Central memory CD4-positive, alpha-beta T cell (primary cell): ENCODE measurements at regions not wholly inside any gene's neighbourhood (a gene's known extent, or its start where the extent isn't known, plus 50 kb on each side); places are given as distances from the start of the nearest gene placed in this dataset.
"Not testable (repeated sequence)": the region's sequence is repeated elsewhere in the genome, so short reads cannot be mapped to it uniquely, and the experiment has no call there.

Experiments
- DNase-seq: peaks from one replicate; pipeline ENCODE4 v3.0.0; 2022

DNA sequence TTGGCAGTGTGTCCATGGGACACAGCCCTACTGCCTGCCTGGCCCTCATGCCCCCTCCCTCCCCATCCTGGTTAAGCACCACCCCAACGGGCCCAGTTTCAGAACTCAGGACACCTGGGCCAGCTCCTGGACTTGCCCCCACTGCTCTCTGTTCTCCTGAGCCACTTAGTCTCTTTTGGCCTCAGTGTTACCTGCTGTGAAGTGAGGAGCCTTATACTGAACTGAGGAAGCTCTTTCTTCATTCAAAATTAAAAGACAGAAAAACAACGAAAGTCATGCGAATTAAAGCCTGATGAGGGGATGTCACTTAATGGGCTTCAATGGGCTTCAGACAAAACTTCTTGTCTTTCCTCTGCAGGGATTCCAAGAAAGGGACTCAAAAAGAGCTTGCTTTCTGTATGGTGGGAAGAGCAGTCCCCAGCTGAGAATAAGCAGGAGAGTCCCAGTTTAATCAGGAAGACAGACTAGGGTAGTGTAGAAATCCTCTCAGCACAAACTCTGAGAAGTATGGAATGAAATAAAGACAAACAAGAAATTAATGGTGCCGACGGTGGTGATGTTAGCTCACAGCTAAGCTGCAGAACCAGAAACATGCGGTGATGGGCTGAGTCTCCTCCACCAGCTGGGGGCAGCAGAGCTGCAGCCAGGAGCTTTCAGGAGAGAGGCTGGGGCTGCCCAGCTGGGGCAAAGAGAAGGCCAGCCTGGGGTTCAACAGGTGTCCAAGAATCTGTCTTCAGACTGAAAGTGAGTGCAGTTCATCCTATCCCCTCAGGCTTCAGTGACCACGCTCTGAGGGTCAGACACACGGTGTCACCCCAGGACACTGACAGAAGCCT lies 101.0 kb downstream of the GGTLC2 start:
- peak; percentile 32 for DNase-seq

DNA sequence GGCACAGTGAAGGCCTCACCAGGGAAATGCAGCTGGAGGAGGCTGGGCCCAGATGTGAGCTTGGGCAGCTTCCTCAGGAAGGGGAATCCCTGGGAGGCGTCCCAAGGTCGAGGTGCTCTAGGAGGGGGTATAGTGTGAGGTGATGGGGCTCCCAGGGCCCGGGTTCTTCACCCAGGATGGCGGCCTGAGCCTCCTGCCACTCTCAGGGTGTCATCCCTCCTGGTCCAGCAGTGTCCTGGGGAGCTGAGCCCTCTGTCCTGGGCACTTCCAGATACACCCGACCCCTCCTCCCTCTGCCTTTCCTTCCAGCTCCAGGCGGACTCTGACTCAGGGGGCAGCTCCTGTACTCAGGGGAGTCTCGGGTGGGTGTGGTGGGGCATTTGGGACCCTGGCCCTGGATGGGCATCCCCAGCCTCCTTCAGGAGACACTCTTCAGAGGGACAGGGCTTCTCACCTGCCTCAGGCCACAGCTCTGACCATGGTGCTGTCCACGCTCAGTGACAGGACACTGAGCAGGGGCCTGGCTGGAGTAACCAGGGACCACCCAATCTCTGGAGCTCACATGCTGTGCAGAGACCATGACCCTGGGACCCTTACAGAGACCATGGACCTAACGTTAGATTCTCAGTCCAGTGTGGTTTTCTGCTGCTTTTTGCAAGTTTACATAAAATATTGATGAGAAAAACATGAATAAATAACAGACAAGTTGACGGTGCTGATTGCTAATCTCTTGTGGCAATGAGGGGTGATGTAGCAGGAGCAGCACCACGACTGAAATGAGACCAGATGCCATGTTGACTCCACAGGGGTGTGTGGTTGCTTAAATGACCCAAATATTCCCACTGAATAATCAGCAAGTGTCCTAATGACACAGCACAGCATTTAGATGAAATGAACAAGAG lies 101.9 kb downstream of the GGTLC2 start:
- no peak for DNase-seq

DNA sequence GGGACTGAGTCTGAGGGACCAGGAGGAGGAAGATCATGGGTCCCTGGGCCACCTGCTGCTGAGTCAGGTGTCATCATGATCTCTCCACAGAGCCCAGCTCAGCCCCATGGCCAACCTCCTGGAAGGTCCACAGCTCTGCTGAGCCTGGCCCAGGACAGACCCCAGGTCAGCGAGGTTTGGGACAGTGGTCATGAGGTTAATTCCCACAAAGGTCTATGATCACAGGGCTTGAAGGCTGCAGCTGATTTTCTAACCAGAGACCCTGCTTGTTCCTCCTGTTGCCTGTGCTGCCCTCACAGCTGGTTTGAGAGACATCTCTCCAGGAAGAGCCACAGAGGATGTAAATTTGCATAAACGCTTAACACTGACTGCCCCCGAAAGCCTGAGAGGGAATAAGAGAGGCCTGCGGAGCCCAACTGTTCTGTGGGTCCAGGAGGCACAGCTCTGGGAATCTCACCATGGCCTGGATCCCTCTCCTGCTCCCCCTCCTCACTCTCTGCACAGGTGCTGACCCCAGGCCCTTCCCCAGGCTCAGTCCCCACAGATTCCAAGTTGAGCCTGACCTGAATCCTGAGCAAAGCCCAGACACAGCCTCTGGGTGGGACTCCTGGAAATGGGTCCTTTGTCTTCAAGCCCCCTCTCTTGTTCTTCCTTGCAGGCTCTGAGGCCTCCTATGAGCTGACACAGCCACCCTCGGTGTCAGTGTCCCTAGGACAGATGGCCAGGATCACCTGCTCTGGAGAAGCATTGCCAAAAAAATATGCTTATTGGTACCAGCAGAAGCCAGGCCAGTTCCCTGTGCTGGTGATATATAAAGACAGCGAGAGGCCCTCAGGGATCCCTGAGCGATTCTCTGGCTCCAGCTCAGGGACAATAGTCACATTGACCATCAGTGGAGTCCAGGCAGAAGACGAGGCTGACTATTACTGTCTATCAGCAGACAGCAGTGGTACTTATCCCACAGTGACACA lies 102.8 kb downstream of the GGTLC2 start:
- no peak for DNase-seq

DNA sequence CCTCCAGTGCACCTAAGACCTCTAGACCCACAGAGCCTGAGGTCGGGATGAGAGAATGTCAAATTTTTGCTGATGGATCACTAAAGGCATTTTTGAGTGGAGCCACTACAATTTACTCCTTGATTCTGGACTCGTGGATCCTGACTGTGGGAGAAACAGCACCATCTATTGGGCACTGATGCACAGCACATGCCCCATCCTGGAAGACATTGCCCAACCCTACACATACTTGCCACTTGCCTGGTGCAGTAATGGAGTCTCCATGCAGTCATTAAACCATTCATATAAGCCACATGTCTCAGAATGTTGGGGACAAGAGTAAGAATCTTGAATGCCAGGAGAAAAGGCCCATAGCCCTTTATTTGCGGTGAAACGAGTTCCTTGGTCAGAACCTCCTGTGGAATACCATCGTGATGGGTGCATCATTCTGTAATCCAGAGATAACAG lies 103.9 kb downstream of the GGTLC2 start:
- peak; percentile 7 for DNase-seq

DNA sequence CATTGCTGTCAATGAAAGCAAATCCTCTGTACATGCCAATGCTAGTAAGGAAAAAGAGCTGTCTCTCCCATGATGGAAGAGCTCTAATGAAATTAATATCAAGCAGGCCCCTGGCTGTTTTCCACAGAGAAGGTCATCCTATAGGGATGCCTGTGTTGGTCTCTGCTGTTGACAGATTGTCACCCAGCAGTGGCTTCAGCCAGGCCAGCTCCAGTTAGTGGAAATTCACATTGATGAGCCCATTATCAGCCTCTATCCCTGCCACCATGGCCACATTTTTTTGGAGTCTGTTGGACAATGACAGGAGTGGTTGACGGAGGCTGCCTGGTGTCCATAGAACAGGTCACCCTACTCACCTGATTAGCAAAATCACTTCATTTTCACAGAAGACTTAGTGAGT lies 104.3 kb downstream of the GGTLC2 start:
- no peak for DNase-seq

DNA sequence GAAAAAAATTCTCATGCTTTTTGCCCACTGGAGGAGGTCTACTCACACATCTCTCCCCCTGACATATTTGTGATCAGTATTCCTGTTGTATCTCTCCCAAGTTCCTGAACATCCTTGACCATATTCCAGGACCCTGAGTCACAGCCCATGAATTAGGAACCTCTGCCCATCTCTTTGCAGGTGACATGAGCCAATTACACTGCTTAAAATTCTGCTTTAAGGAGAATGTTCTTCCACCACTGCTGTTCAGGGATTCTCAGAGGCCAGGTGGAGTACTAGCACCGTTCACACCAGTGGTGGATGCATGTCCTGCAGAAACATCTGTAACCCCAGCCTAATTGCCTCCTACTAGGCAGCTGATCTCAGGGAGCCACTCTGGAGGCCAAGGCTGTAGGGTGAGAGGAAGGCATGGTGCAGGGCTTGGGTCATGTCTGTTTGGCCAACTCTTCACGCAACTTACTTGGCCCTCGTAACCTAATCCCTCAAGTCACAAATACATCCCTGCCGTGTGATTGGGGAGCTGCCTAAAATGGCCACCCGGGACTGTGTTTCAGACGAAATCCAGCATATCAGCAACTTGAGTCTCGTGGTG lies 104.8 kb downstream of the GGTLC2 start:
- DNase-seq, result no peak

DNA sequence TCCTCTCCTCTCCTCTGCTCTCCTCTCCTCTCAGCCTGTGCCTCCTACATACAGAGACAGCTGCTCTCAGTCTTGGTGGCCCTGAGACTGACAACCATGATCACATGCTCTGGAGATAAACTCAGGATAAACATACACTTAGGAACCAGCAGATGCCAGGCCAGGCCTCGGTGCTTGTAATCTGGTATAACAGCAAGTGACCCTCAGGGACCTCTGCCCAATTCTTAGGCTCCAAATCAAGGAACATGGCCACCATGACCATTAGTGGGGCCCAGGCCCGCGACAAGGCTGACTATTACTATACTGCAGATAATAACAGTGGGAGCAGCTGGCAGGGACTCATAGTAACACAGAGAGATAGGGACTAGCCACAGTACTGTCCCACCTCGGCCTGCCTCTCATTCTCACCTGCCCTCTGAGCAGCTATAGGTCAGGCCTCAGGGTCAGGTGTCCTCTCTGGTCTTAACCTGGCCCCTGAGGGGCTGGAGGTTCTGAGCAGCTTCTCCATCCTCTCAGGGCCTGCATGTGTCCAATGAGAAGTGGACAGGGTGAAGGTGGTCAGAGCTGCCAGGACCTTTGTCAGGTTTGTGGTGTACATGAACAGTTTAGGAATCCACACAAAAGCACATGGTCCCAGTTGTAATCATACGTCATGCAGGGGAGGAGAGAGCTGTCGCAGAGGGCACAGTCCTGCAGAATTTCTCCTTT lies 106.1 kb downstream of the GGTLC2 start:
- no peak for DNase-seq

DNA sequence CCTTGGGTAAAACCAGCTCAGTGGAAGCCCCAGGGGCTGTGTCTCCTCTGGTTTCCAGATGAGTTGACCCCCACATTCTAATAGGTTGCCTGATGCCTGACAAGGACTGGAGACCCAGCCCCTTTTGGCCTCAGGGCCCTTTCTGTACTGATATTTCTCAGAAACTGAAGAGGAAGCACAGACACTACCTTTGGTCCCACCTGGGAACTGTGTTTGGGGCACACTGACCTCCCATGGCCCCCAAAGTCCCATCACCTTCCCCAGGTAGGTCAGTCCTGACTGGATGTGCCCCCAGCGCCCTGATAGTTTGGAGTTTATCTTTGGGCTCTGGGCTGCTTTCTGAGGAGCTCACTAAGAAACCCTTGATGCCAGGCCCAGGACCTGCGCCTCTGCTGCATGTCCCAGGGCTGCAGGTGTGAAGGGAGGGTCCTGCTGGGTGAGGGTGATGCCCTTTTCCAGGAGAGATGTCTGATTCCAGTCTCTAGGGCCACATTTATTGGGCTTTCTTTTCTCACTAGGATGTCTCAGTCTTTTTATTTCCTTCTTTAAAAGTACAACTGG lies 106.7 kb downstream of the GGTLC2 start:
- no peak for DNase-seq

DNA sequence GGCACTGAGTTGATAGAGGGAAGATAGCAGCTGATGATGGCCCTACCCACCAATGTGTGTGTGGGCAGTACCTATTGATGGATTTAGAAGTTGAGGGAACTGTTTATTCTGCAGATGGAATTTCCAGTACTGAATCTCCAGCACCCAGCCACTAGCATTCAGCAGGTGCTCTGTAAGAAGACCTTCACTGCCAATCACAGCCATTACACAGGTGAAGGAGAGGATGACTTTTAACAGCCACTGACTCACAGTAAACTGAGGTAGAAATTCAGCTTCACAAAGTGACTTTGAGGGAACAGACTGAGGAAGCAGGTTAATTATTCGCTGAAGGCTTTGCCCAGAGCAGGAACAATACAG lies 107.8 kb downstream of the GGTLC2 start:
- DNase-seq, result no peak

DNA sequence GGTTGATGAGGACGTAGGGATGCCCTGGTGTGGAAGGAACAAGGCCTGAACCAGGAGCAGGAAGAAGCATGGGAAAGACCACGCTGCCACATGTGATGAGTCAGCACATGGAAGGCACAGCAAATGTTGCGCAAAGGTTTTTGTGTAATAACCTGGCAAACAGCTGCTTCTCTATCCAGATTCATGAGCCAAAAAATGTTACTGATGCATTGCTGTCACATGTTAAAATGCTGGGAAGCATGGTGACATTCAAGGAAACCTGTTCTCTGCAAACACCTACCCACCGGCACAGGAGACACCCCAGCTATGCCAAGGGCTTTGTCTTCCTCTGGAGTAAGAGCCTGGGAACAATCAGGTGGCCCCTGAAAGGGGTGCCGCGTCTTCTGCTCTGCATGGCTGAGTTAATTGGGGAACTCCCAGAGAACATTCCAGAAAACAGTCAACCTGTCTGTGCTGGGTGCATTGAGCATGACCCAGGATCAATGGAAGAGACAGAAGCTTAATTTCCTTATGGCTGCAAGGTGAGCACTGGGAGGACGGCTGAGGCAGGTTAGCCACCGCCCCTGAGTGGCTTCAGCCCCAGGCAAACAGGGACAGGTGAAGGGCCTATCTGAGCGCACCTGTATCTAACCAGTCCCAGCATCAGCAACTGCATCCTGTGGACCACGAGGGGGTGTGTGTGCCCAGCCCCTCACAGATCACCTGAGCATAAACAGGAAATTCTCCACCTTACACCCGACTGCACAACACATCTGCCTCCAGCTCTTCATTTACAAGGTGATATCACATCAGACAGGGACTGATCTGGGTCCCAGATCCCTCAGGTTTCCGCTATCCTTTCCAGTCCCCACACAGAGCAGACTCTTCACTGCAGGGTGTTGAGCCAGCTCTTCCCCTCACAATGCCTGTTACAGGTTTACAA lies 108.4 kb downstream of the GGTLC2 start:
- peak; percentile 53 for DNase-seq

DNA sequence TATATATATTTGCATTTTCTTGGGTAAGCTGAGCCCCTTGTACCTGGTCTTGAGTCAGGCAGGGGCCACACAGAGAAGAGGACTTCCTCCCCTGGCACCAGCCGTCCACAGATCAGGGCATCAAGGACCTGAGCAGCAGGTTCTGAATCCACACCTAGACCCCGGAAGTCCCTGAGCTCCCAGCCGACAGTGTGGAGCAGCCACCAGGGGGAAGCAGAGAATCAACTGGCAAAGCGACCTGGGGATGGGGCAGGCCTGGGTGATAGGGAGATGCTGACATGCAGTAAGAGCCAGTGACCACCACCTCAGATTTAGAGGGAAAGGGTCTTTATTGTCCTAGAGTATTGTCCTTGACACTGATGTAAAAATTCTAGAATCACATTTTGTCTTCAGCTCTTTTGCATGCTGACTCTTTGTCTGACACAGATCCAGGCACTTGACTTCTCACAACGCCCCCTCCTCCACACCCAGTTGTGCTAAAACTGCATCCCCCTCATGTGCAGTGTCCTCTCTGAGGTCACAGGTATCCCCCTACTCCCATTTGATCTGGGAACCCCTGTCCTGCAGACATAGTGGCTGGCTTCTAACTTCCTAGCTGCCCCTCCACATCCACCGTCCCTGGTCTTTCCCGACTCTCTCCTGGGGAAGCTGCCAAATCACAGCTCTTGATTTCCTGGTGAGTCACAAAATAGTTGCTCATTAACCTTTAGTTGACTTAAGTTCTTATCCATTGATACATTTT lies 109.3 kb downstream of the GGTLC2 start:
- DNase-seq, result peak; percentile 68

DNA sequence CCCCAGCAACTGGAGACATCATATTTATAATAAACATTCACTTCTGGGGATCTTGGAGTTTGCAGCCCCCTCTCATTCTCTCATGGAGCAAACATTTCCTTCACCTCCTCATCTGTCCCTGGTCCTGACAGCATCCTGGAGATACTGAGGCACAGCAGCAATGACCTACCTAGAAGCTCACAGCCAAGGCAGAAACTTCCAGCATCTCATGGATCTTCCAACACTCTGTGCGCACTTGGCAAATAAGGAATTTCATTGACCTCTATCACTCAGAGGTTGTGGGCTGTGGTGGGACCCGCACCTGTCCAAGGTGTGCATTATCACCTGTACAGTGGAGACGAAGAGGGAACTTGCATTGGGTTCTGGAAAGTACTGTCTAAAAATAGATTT lies 109.8 kb downstream of the GGTLC2 start:
- no peak for DNase-seq

DNA sequence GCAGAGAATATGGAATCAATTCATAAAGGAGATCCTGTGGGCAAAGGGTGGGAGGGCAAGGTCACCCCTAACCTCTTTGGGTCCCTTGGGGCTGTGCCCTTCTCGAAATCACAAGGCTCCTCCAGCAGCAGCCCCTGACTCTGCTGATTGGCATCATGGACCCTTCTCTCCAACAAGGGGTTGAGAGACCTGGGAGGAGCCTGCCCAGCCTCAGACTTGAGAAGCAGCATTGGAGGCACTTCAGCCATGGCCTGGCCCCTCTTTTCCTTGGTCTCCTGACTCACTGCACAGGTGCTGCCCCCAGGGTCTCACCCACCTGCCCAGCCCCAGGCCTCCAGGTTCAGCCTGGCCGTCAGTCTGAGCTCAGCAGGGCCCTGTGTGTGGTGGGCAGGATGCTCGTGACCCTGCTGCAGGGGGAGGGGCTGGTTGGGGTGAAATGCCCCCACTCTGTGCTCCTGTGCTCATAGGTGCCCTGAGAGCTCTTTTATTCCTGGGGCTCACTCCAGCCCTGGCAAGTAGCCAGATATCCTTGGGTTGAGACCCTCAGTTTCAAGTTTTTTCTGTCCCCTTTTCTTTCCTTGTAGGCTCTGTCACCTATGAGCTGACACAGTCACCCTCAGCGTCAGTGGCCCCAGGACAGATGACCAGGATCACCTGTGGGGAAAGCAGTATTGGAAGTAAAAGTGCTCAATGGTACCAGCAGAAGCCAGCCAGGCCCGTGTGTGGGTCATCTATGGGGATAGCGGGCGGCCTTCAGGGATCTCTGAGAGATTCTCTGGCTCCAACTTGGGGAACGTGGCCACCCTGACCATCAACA lies 110.8 kb downstream of the GGTLC2 start:
- DNase-seq, result no peak

DNA sequence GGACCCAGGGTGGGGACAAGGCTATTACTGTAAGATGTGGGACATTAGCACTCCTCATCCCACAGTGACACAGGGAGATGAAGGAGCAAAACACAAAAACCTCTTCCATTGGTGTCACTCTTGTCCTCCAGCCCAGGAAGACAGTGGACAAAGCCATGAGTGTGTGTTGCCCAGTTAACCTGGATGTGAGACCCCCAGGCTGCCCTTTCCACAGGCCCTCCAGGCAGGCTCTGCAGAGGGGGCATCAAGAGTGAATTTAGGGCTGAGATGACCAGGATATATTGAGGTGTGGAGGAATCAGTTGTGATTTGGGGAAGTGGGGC lies 111.3 kb downstream of the GGTLC2 start:
- DNase-seq, result no peak

DNA sequence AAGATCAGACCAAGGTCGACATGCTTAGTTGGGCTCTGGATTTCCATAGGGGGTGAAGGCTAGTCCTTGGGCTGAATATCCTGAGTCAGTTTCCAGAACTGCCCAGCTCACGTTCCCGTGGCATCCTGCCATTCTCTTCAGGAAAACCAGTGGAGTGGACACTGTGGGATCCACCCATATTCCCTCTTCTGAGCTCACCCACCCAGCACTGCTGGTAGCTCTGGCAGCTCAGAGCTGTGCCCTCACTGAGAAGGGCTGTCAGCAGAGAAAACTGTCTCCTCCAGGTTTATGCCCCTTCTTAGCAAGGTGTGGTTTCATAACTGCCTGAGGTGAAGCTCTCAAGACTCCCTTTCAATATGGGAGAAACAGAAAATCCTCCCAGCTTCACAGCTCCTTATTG lies 111.7 kb downstream of the GGTLC2 start:
- DNase-seq, result no peak

DNA sequence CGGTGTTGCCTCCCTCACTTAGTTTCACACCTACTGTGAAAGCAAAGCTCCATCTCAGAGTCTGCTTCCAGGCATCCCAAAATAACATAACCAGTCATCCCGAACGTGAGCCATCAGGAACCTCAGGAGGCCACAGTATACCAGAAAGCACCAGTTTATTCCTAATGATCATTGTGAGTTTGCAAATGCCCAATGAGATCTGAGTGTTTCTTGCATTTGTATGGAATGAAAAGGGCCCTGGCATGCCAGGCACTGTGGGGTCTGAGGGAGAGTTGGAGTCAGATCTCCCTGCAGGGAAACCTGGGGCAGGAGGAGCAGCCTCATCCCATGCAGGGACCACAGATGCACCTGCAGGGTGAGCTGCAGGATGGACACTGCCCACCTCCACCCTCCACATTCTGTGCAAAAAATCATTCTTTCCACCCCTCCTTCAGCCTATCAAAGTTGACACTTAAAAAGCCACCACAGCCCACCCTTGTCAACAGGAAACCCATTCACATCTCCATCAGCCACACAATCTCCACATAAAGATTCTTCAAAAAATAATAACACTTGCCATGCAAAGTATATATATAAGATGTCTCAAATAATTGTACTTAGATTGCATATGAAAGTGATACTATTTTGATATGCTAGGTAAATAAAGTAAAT lies 112.3 kb downstream of the GGTLC2 start:
- DNase-seq, result not testable (repeated sequence)

DNA sequence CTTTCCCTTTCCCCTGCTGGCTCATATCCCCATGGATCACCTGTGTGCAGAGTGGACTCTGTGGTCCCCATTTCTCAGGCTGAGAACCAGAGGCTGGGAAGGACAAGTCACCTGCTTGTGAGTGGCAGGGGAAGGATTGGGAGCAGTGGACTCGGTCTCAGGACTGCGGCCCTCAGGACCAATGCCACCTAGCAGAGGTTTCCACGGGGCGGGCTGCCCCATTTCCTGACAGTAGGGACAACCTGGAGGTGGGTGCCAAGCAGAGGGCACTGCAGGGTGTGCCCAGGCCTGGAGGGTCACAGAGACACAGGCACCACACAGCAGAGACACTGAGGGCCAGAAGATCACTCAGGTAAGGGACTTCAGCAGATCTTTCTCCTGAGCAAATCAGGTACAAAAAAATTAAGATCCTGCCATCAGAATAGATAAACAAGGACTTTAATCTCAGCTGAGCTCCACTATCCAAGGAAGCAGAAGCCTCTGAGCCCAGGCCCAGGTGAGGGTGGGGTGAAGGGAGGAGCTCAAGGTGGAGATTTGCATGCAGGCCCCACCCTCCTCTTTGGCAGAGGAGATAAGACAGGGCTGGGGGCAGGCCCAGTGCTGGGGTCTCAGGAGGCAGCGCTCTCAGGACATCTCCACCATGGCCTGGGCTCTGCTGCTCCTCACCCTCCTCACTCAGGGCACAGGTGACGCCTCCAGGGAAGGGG lies 113.8 kb downstream of the GGTLC2 start:
- DNase-seq, result not testable (repeated sequence)
